Mammary epithelial cell (primary cell): ENCODE measurements at regions not wholly inside any gene's neighbourhood (a gene's known extent, or its start where the extent isn't known, plus 50 kb on each side); places are given as distances from the start of the nearest gene placed in this dataset.

Source experiments
- CTCF ChIP-seq, 2 donors: IDR thresholded peaks in 1 of 2; conservative IDR thresholded peaks in 1 of 2; 2 replicates each; pipeline ENCODE4 v1.5.1; 2011 to 2012; ENCODE audit warnings: inconsistent platforms in 2 of 2, low read length in 2 of 2, mild to moderate bottlenecking in 2 of 2, control low read depth in 1 of 2, low read depth in 1 of 2; ENCODE audit not compliant: insufficient read depth in 1 of 2; ENCODE audit errors: extremely low read depth in 1 of 2
- EZH2 ChIP-seq: IDR thresholded peaks from 2 replicates; pipeline ENCODE4 v1.6.1; 2012; ENCODE audit warnings: low read length, inconsistent platforms, borderline replicate concordance

GRCh38 chr14:105894978-105895881 lies 368.8 kb downstream of the TMEM121 start:
- TF ChIP-seq CTCF (conservative IDR thresholded peaks at IDR 0.05 in 1 of 2, IDR thresholded peaks at IDR 0.05 in 1 of 2; ENCODE audit: extremely low read depth in 1 of 2, insufficient read depth in 1 of 2, low read depth in 1 of 2, low read length in 2 of 2) (no peak), EZH2 (no peak)
